DMS153 treated with DMSO at 0.1 percent for 48 hours (cell line): ENCODE measurements at regions not wholly inside any gene's neighbourhood (a gene's known extent, or its start where the extent isn't known, plus 50 kb on each side); places are given as distances from the start of the nearest gene placed in this dataset.
"Not testable (repeated sequence)": the region's sequence is repeated elsewhere in the genome, so short reads cannot be mapped to it uniquely, and the experiment has no call there.

Source experiments
- DNase-seq: peaks from one replicate; lab custom pipeline; 2025; ENCODE audit not compliant: unreplicated experiment; lab: John Stamatoyannopoulos, UW

GRCh38 chr2:48183276-48183675 is 131.2 kb upstream of the FOXN2 start:
- DNase-seq = no peak

GRCh38 chr2:48183991-48184390 is 130.5 kb upstream of the FOXN2 start:
- no peak for DNase-seq

- DNase-seq = no peak
These were observed 127.0 kb upstream of the FOXN2 start for GRCh38 chr2:48187503-48187902.

GRCh38 chr2:48189552-48190228 is 124.8 kb upstream of the FOXN2 start:
- DNase-seq = no peak

GRCh38 chr2:48190230-48190629 is 124.3 kb upstream of the FOXN2 start:
- DNase-seq = no peak

GRCh38 chr2:48194641-48195040 is 119.8 kb upstream of the FOXN2 start:
- DNase-seq = no peak

- DNase-seq = no peak
These were observed 119.3 kb upstream of the FOXN2 start for GRCh38 chr2:48195169-48195568.

GRCh38 chr2:48197618-48198017 is 116.9 kb upstream of the FOXN2 start:
- no peak for DNase-seq

- DNase-seq = no peak
These were observed 116.1 kb upstream of the FOXN2 start for GRCh38 chr2:48198371-48198770.

- DNase-seq = no peak
These were observed 115.4 kb upstream of the FOXN2 start for GRCh38 chr2:48199070-48199469.

GRCh38 chr2:48200620-48201293 is 113.7 kb upstream of the FOXN2 start:
- DNase-seq = no peak

GRCh38 chr2:48201435-48201834 is 113.0 kb upstream of the FOXN2 start:
- DNase-seq = not testable (repeated sequence)

- DNase-seq = no peak
These were observed 111.4 kb upstream of the FOXN2 start for GRCh38 chr2:48202863-48203642.

- DNase-seq = no peak
These were observed 110.8 kb upstream of the FOXN2 start for GRCh38 chr2:48203668-48204067.

GRCh38 chr2:48204750-48205136 is 109.7 kb upstream of the FOXN2 start:
- no peak for DNase-seq

- no peak for DNase-seq
These were observed 109.2 kb upstream of the FOXN2 start for GRCh38 chr2:48205137-48205798.

- DNase-seq = not testable (repeated sequence)
These were observed 108.3 kb upstream of the FOXN2 start for GRCh38 chr2:48206056-48206656.

GRCh38 chr2:48207201-48207641 is 107.3 kb upstream of the FOXN2 start:
- no peak for DNase-seq

GRCh38 chr2:48207851-48208250 is 106.6 kb upstream of the FOXN2 start:
- no peak for DNase-seq

GRCh38 chr2:48209214-48209885 is 105.1 kb upstream of the FOXN2 start:
- DNase-seq = no peak
